DMS114 treated with DMSO at 0.1 percent for 48 hours (cell line): ENCODE measurements at regions not wholly inside any gene's neighbourhood (a gene's known extent, or its start where the extent isn't known, plus 50 kb on each side); places are given as distances from the start of the nearest gene placed in this dataset.

Source experiments
- DNase-seq: peaks from one replicate; lab custom pipeline; 2025; ENCODE audit not compliant: unreplicated experiment; lab: John Stamatoyannopoulos, UW

- no peak for DNase-seq
Measured at GRCh38 chr13:83618966-83619365, 263.3 kb downstream of the SLITRK1 start.

DNA sequence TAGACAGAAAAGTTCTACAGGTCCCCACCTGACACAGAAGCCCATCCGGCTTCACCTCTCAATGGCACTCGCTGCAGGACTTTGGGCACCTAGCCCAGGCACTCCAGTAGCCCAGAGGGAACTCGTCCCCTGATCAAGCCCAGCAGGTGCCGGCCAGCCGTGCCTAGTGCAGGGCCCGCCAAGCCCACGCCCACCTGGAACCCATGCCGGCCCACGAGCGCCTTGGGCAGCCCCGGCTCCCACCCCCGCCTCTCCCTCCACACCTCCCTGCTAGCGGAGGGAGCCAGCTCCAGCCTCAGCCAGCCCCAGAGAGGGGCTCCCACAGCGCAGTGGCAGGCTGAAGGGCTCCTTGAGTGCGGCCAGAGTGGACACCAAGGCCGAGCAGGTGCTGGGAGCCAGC is 268.8 kb downstream of the SLITRK1 start:
- DNase-seq: no peak

- DNase-seq: no peak
Measured at GRCh38 chr13:83601539-83601938, 280.7 kb downstream of the SLITRK1 start.

DNA sequence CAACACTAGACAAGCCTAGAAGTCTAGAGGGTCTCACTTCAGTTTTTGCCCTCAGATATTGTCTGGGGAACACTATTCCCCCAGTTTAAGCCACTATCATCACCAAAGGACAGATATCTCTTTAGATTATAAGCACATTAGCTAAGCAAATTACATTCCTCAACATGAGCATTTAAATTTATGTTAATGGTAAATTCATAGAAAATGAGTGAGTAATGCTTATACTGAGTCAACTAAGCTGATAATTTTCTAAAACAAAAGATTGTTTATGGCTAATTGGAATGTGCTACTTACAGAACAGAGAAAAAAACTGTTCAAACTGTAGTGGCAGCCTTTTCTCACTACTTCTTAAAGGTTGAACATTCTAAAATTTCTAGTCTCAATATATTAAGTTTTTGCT is 290.2 kb downstream of the SLITRK1 start:
- no peak for DNase-seq

DNA sequence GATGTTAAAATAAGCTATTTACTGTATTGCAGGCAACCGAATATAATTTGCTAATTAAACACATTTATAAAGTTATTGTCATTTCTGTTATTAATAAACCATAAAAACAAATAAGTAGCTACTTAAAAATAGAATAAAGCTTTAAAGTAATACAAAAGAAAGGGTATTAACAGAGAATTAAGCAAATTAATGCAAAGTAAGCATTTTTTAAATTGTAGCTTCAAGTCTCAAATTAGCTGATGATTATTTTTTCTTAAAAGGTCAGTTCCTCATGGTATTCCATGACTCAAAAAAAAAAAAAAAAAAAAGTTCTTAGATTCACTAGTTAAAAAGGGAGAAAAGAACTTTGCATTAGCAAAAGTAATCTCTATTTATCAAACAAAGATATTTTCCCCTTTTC is 292.5 kb downstream of the SLITRK1 start:
- DNase-seq: no peak

GRCh38 chr13:83577183-83577582 is 305.1 kb downstream of the SLITRK1 start:
- DNase-seq: no peak

DNA sequence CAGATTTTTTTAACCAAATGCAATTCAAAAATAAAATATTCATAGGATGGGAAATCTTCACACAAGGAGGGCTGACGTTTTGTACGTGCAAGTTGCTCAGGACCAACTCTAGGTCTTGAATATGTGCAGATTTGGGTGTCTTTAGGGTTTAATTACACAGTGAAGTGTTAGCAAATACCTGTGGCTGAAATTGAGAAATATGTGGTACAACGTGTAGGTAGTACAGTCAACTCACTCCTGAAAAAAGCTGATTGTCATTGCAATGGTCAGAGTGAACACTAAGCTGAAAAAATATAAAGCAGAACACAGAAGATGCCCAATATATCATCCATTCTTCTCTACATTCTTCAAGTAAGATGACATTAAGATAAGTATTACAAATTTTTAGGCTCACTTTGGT is 314.3 kb downstream of the SLITRK1 start:
- DNase-seq: no peak

DNA sequence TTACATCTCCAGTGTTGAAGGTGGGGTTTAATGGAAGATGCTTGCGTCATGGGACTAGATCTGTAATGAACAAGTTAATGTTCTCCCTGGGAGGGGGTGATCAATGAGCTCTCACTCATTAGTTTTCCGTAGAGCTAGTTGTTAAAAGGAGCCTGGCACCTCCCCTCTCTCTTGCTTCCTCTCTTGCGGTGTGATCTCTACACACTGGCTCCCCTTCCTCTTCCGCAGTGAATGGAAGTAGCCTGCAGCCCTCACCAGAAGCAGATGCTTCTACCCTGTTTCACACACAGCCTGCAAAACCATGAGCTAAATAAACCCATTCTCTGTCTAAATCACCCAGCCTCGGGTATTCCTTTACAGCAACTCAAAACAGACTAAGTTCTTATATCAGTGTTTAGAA is 318.8 kb downstream of the SLITRK1 start:
- DNase-seq: no peak

DNA sequence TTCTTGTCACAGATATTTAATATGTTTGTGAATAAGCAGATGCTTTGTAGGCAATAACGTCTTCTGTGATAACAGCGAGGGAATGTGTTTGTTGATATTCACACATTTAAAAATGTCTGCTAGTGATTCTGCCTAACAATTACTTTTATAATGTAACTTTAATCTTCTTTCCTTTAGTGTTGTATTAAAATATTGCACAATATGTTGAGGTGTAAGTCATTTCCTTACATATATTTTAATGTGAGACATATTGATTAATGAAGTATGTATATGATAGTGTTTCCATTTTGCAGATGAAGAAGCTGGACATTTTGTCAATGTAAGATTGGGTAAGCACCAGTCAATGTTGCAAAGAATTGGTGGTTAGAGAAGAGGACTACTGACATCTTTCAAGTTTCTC is 324.4 kb downstream of the SLITRK1 start:
- DNase-seq: no peak

- DNase-seq: no peak
Measured at GRCh38 chr13:83549671-83550070, 332.6 kb downstream of the SLITRK1 start.

GRCh38 chr13:83547043-83547442 is 335.2 kb downstream of the SLITRK1 start:
- no peak for DNase-seq

DNA sequence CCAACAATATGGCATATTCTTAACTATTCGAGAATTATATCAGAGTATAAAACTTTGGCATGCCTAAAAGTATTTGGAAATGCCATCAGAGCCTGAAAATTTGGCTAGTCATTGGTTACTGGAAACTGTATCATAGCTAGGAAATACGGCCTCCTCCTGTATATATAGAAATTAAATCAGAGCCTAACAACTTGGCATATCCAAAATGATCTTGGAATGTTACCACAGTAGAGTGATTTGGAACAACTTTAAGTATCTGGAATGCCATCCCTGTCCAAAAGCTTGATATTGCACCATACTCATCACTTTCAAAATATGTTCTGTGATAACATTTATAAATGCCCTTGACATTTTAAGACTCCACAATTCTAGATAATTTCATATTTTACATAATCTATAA is 335.8 kb downstream of the SLITRK1 start:
- no peak for DNase-seq

DNA sequence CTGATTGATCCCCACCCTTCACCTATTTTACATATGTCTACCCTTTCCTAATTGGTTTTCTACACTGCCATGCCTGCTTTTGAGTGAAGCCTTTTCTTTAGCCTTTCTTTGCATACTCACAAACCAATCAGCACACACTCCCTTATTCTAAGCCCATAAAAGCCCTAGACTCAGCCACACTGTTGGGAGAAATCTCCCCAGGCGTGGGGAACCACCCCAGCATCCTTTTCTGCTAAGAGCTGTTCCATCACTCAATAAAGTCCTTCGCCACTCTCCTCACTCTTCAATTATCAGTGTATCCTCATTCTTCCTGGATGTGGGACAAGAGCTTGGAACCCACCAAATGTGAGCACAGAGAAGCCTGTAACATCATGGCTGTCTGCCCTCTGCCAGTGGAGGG is 343.6 kb downstream of the SLITRK1 start:
- DNase-seq: no peak

GRCh38 chr13:83536941-83537340 is 345.3 kb downstream of the SLITRK1 start:
- DNase-seq: no peak

DNA sequence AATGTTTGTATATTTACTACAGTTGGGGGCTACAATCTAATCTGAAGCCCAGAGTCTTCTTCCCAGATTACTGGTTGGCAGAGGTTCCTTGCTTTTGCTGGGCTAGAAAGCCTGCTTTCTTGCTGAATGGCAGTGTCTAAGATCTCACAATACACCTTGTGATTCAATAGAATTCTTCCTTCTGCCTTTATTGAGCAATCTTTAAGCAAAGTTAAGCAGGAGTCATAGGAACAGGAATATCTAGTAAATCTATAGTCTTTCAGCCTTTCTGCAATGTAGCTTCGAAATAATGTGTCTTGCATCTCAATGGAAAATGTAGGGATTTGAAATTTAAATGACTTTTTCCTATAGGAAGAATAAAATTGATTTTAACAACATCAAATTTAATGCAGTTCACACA is 346.1 kb downstream of the SLITRK1 start:
- no peak for DNase-seq

DNA sequence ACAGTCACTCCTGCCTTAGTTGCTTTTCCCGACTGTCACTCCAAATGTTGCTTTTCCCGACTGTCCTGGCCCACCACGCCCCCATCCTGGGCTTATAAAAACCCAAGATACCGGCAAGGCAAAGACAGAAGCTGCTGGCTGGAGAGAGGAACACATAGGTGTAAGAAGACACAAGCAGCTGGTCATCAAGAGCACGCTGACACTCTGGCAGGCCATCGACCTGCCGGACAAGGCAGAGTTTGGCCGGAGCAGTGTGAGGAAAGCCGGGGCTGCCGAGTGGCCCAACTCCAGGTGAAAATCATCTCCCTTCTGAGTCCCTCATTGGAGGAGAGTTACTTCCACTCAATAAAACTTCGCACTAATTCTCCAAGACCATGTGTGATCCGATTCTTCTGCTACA is 349.5 kb downstream of the SLITRK1 start:
- no peak for DNase-seq

DNA sequence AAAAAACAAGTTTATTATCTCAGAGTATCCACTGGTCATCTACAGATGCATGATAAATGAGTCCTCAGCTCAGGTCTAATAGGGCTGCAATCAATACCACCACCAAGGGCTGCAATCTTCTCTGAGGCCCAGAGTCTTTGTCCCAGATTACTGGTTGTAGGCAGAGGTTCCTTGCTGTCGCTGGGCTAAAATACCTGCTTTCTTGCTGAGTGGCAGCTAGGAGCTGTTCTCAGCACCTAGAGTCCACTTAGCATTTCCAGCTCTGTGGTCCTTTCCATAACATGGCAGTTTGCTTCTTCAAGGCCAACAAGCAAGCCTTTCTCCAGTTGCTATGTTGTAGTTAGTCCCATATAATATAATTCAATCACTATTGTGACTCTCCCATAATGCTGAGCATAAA is 351.3 kb downstream of the SLITRK1 start:
- no peak for DNase-seq

DNA sequence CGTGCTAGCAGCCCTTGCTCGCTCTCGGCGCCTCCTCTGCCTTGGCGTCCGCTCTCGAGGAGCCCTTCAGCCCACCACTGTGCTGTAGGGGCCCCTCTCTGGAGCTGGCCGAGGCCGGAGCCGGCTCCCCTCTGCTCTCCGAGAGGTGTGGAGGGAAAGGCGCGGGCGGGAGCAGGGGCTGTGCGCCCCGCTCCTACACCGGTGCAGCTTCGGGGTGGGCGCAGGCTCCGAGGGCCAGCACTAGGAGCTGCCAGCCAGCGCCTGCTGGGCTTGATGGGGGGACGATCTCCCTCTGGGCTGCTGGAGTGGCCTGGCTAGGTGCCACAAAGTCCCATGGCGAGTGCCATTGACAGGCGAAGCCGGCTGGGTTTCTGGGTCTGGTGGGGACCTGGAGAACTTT is 365.5 kb downstream of the SLITRK1 start:
- no peak for DNase-seq

GRCh38 chr13:83515268-83516015 is 366.8 kb downstream of the SLITRK1 start:
- no peak for DNase-seq

- DNase-seq: no peak
Measured at GRCh38 chr13:83508771-83509301, 373.4 kb downstream of the SLITRK1 start.

- DNase-seq: no peak
Measured at GRCh38 chr13:83503424-83503823, 378.9 kb downstream of the SLITRK1 start.

GRCh38 chr13:83499286-83499685 is 383.0 kb downstream of the SLITRK1 start:
- no peak for DNase-seq
